Tibial nerve (tissue), 4 donors: ENCODE measurements at regions not wholly inside any gene's neighbourhood (a gene's known extent, or its start where the extent isn't known, plus 50 kb on each side); places are given as distances from the start of the nearest gene placed in this dataset.
"Not testable (repeated sequence)": the region's sequence is repeated elsewhere in the genome, so short reads cannot be mapped to it uniquely, and the experiment has no call there.

Source experiments
- DNase-seq, 2 donors: peaks; one replicate each; pipeline ENCODE4 v3.0.0-alpha.2; 2019; ENCODE audit warnings: low spot score in 2 of 2
- H3K27ac ChIP-seq, 4 donors: fragments of 200-600 bp; sonication (generic) in 3 of 4; one replicate each; pipeline ENCODE4 v1.5.1; 2017 to 2019; ENCODE audit warnings: mild to moderate bottlenecking in 1 of 4
- H3K27me3 ChIP-seq, 2 donors: fragments of 200-600 bp; sonication (generic) in 1 of 2; one replicate each; pipeline versions ENCODE4 v1.5.1 to v1.6.0; 2017 to 2019
- H3K36me3 ChIP-seq, 3 donors: fragments of 200-600 bp; sonication (generic); one replicate each; pipeline ENCODE4 v1.5.1; 2018 to 2019
- H3K4me1 ChIP-seq, 4 donors: fragments of 200-600 bp; sonication (generic) in 3 of 4; one replicate each; pipeline ENCODE4 v1.5.1; 2017 to 2019
- H3K4me3 ChIP-seq, 4 donors: fragments of 200-600 bp; sonication (generic) in 3 of 4; one replicate each; pipeline ENCODE4 v1.5.1; 2017 to 2019; ENCODE audit warnings: mild to moderate bottlenecking in 1 of 4, moderate library complexity in 1 of 4
- H3K9me3 ChIP-seq, 4 donors: fragments of 200-600 bp; sonication (generic) in 3 of 4; one replicate each; pipeline ENCODE4 v1.5.1; 2017 to 2019
- EP300 ChIP-seq, 2 donors: sonication (generic); formaldehyde crosslinking; IDR thresholded peaks; one replicate each; pipeline ENCODE4 v1.6.1; 2017; ENCODE audit warnings: antibody characterized with exemption in 2 of 2, mild to moderate bottlenecking in 1 of 2
- POLR2A ChIP-seq, 2 donors: fragments of 450-650 bp; IDR thresholded peaks; one replicate each; pipeline ENCODE4 v1.6.1; 2017; ENCODE audit warnings: antibody characterized with exemption in 2 of 2, mild to moderate bottlenecking in 2 of 2, moderate library complexity in 2 of 2
- WGBS, 2 donors: methylation state at CpG; one replicate each; pipeline ENCODE4 v1.1.5; 2018; 5-methylcytosine and 5-hydroxymethylcytosine counted together
- TF ChIP-seq, protein P1 (sequence below), 5 experiments: fragments of 200-600 bp in 3 of 5; fragments of 450-650 bp in 2 of 5; sonication (generic) in 3 of 5; IDR thresholded peaks; one replicate each; pipeline ENCODE4 v1.5.1; 2016 to 2019; ENCODE audit warnings: antibody characterized with exemption in 5 of 5, mild to moderate bottlenecking in 3 of 5, moderate library complexity in 2 of 5

DNA sequence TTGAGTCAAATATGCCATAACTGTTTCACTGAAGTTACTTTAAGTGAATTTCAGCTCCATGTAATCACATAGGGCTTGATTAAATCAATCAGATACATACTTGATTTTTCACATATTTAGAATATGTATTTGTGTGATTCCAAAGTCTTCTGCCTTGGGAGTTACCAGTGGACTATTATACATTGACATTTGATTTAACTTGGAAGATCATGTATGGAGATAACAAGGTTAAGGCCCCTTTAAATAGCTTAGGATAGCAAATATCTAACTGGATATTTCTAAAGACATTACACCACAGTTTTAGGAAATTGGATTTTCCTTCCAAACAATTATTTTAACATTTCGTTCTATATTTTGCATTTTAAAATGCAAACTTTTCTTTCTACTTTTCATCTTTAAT, 405.0 kb downstream of the RAP2B start:
- Histone ChIP-seq H3K4me3 (no peak overlapping the region), H3K27me3 (no peaks in the 10 kb centered on the region), H3K4me1 (peaks cover 0 to 4% (median under 1%) of the 10 kb centered on the region in 4 donors), H3K9me3 (peaks cover 0 to 25% (median 12%) of the 10 kb centered on the region in 4 donors), H3K36me3 (no peaks in the 10 kb centered on the region), H3K27ac (no peak overlapping the region)
- TF ChIP-seq POLR2A (IDR thresholded peaks at IDR 0.05) (no peak), EP300 (IDR thresholded peaks at IDR 0.05) (no peak)
- TF ChIP-seq, protein P1, sequence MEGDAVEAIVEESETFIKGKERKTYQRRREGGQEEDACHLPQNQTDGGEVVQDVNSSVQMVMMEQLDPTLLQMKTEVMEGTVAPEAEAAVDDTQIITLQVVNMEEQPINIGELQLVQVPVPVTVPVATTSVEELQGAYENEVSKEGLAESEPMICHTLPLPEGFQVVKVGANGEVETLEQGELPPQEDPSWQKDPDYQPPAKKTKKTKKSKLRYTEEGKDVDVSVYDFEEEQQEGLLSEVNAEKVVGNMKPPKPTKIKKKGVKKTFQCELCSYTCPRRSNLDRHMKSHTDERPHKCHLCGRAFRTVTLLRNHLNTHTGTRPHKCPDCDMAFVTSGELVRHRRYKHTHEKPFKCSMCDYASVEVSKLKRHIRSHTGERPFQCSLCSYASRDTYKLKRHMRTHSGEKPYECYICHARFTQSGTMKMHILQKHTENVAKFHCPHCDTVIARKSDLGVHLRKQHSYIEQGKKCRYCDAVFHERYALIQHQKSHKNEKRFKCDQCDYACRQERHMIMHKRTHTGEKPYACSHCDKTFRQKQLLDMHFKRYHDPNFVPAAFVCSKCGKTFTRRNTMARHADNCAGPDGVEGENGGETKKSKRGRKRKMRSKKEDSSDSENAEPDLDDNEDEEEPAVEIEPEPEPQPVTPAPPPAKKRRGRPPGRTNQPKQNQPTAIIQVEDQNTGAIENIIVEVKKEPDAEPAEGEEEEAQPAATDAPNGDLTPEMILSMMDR (IDR thresholded peaks at IDR 0.05) = no peak
- DNase-seq = no peak
- WGBS, 2 donors = 32 to 43% methylated on average over 1 of the region's 1 CpG

- no peaks in the 10 kb centered on the region for H3K36me3 ChIP-seq
- H3K9me3 ChIP-seq = peaks cover 0 to 19% (median 12%) of the 10 kb centered on the region in 4 donors
- no peak overlapping the region for H3K4me3 ChIP-seq
- no peak for DNase-seq
- TF ChIP-seq POLR2A (IDR thresholded peaks at IDR 0.05) = no peak
- TF ChIP-seq EP300 (IDR thresholded peaks at IDR 0.05) = no peak
- TF ChIP-seq, protein P1 (IDR thresholded peaks at IDR 0.05) = no peak
- no peaks in the 10 kb centered on the region for H3K27me3 ChIP-seq
- no peak overlapping the region for H3K27ac ChIP-seq
- peaks cover 0 to 4% (median 2%) of the 10 kb centered on the region in 4 donors for H3K4me1 ChIP-seq
Observed at GRCh38 chr3:153567556-153567955, 405.5 kb downstream of the RAP2B start.

GRCh38 chr3:153570481-153570880, 408.5 kb downstream of the RAP2B start:
- H3K27me3 ChIP-seq, H3K4me3 ChIP-seq, H3K27ac ChIP-seq, H3K9me3 ChIP-seq, DNase-seq, H3K36me3 ChIP-seq, H3K4me1 ChIP-seq: not testable (repeated sequence)
- WGBS, 2 donors = 91 to 95% methylated on average over 1 of the region's 1 CpG

DNA sequence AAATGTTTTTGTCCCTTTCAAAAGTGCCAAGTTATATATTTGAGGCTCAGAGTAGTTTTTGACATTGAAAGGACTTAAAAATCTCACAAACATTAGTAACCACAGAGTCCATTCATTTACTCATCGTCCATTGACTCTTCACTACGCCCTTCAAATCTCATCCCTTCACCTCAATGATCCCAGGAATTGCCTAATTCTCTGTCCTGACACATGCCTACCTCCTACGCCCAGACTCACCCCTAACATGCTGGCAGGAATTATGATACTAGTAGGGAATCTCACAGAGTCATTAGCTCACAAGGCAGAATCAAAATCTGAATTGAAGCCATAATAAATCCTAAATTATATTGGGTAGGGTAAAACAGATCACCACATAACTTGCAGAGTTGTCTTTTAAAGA, 410.1 kb downstream of the RAP2B start:
- H3K36me3 ChIP-seq = no peaks in the 10 kb centered on the region
- H3K27me3 ChIP-seq = no peaks in the 10 kb centered on the region
- no peak overlapping the region for H3K4me3 ChIP-seq
- H3K4me1 ChIP-seq = peaks cover 0 to 7% (median 2%) of the 10 kb centered on the region in 4 donors
- H3K27ac ChIP-seq = no peak overlapping the region
- H3K9me3 ChIP-seq = no peaks in the 10 kb centered on the region
- DNase-seq = no peak
- 61 to 67% methylated on average over 3 of the region's 3 CpGs for WGBS, 2 donors
- TF ChIP-seq POLR2A (IDR thresholded peaks at IDR 0.05) (no peak), EP300 (IDR thresholded peaks at IDR 0.05) (no peak)
- TF ChIP-seq, protein P1 (IDR thresholded peaks at IDR 0.05) = no peak

DNA sequence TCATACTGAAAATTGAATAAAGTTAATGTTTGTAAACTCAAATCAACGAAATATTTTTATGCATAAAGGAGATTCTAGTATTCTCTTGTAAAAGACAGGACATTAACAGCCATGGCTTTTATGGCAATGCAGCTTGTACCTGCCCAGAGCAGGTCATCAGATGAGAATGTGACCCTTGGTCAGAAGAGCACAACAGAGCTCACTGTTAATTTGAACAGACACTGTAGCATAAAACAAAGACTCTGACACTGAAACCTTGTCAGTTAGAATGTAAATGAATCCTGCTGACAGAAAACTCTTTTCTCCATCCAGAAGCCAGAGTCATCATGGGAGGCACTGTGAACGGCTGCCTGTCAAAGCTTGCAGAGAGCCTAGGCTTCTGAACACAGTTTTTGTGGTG, 410.6 kb downstream of the RAP2B start:
- no peak for DNase-seq
- no peak overlapping the region for H3K27ac ChIP-seq
- TF ChIP-seq, protein P1 (IDR thresholded peaks at IDR 0.05) = no peak
- TF ChIP-seq POLR2A (IDR thresholded peaks at IDR 0.05) (no peak), EP300 (IDR thresholded peaks at IDR 0.05) (no peak)
- whole genome bisulfite sequencing, 2 donors = 45 to 54% methylated on average over 2 of the region's 2 CpGs
- no peaks in the 10 kb centered on the region for H3K27me3 ChIP-seq
- no peak overlapping the region for H3K4me3 ChIP-seq
- no peaks in the 10 kb centered on the region for H3K9me3 ChIP-seq
- peaks cover 0 to 4% (median 2%) of the 10 kb centered on the region in 4 donors for H3K4me1 ChIP-seq
- no peaks in the 10 kb centered on the region for H3K36me3 ChIP-seq

DNA sequence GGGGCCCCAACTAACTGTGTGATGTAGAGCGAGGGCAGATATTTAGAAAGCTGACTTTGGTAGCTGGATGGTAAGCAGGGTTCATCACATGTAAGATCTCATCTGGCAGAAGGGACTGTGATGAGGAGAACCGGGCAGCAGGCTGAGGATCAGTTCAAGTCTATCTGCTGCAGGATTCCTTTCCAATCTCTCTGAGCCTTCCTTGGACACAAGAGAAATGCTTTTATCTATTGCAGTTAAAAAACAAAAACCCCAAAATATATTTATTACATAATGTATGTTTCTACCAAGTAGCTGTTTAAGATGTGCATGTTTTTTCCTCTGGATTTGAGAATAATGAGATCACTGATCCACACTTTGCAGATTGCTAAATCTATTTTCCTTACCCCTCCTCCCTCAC, 411.5 kb downstream of the RAP2B start:
- Histone ChIP-seq H3K36me3 (no peaks in the 10 kb centered on the region), H3K9me3 (no peaks in the 10 kb centered on the region), H3K4me3 (no peak overlapping the region), H3K27ac (no peak overlapping the region), H3K4me1 (peaks cover 0 to 4% (median 1%) of the 10 kb centered on the region in 4 donors), H3K27me3 (no peaks in the 10 kb centered on the region)
- 80 to 82% methylated on average over 2 of the region's 2 CpGs for WGBS, 2 donors
- TF ChIP-seq, protein P1 (IDR thresholded peaks at IDR 0.05) = no peak
- no peak for TF ChIP-seq EP300 (IDR thresholded peaks at IDR 0.05)
- TF ChIP-seq POLR2A (IDR thresholded peaks at IDR 0.05) = no peak
- no peak for DNase-seq
